Fibroblast of lung (primary cell): ENCODE measurements at regions not wholly inside any gene's neighbourhood (a gene's known extent, or its start where the extent isn't known, plus 50 kb on each side); places are given as distances from the start of the nearest gene placed in this dataset.

Experiments used
- CTCF ChIP-seq, 2 donors: IDR thresholded peaks in 1 of 2; conservative IDR thresholded peaks in 1 of 2; 1 replicate in 1 of 2; 2 replicates in 1 of 2; pipeline ENCODE4 v1.5.1; 2011 to 2012; ENCODE audit warnings: low read length in 2 of 2, control low read depth in 1 of 2, inconsistent platforms in 1 of 2, low read depth in 1 of 2, mild to moderate bottlenecking in 1 of 2
- EZH2 ChIP-seq: IDR thresholded peaks from 2 replicates; pipeline ENCODE4 v1.5.1; 2012; ENCODE audit warnings: low read length, control low read depth, mild to moderate bottlenecking; ENCODE audit errors: missing control alignments

- no peak for TF ChIP-seq CTCF (conservative IDR thresholded peaks at IDR 0.05 in 1 of 2, IDR thresholded peaks at IDR 0.05 in 1 of 2; ENCODE audit: low read depth in 1 of 2, low read length in 2 of 2)
- no peak for TF ChIP-seq EZH2
These were observed 128.7 kb upstream of the SEMA6A start for GRCh38 chr5:116703328-116703727.
